ENCODE measurements at regions not wholly inside any gene's neighbourhood (a gene's known extent, or its start where the extent isn't known, plus 50 kb on each side); places are given as distances from the start of the nearest gene placed in this dataset.

DNA sequence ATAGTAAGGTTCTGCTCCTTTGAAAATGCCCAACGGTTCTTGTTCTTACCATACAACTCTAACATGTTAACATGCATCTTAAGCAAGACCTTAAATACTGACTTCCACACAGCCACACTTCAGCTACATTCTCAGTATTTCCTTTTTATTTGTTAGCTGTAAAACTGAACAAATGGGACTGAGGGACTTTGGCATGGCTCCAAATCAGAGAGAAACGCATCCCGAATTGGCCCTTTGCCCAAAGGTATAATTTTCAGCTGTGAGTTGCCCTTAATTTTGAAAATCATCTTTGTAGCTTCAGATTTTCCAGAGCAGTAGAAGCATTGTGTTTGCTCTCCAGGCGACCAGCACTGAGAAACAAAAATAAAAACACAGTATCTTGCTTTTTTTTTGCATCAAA, 56.4 kb downstream of the NEUROD6 start:
- DNase-seq: no peak
- TF ChIP-seq, protein P1, sequence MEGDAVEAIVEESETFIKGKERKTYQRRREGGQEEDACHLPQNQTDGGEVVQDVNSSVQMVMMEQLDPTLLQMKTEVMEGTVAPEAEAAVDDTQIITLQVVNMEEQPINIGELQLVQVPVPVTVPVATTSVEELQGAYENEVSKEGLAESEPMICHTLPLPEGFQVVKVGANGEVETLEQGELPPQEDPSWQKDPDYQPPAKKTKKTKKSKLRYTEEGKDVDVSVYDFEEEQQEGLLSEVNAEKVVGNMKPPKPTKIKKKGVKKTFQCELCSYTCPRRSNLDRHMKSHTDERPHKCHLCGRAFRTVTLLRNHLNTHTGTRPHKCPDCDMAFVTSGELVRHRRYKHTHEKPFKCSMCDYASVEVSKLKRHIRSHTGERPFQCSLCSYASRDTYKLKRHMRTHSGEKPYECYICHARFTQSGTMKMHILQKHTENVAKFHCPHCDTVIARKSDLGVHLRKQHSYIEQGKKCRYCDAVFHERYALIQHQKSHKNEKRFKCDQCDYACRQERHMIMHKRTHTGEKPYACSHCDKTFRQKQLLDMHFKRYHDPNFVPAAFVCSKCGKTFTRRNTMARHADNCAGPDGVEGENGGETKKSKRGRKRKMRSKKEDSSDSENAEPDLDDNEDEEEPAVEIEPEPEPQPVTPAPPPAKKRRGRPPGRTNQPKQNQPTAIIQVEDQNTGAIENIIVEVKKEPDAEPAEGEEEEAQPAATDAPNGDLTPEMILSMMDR (IDR thresholded peaks at IDR 0.05): no peak
- H3K4me3 Mint-ChIP-seq: no peak overlapping the region
- H3K9me3 Mint-ChIP-seq: peaks cover 15% of the 10 kb centered on the region
- H3K27ac Mint-ChIP-seq: no peak overlapping the region
- H3K36me3 Mint-ChIP-seq (ENCODE audit: low read depth): no peaks in the 10 kb centered on the region
- no peaks in the 10 kb centered on the region for H3K4me1 Mint-ChIP-seq (ENCODE audit: low read depth)
- no peaks in the 10 kb centered on the region for H3K27me3 Mint-ChIP-seq (ENCODE audit: insufficient read depth)

DNA sequence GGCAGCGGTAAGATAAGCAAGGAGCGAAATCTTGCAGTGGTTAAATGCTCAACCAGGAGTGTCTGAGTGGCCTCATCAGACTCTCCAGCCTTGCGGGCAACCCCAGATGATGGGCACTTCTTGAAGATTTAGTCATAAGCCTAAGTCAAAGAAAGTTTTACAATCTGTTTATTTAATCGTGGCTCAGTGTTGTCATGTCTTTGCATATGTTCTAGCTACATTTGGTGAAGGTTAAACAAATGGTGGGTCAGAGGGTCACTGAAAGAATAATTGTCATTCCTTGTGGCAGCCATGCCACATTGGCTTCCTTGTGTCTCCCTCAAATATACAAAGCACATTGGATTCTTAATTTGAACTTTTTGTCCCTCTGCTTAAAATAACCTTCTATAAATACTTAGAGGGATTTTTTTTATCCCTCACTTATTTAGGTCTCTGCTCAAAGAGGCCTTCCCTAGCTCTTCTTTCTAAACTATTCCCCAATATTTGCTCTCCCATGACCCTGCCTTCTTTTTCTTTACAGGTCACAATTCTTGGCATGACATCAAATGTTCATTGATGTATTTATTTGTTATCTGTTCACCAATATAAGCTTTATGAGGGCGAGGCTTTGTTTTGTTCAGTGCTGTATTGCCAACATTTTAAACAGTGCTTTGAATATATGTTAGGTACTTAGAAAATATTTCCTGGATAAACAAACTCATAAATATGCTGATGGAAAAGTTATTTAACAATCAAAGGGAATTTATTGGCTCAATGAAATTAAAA, 68.7 kb downstream of the NEUROD6 start:
- Mint-ChIP-seq H3K36me3 (ENCODE audit: low read depth) (no peaks in the 10 kb centered on the region), H3K27me3 (ENCODE audit: insufficient read depth) (no peaks in the 10 kb centered on the region), H3K9me3 (peaks cover 38% of the 10 kb centered on the region), H3K27ac (no peak overlapping the region), H3K4me1 (ENCODE audit: low read depth) (no peaks in the 10 kb centered on the region), H3K4me3 (no peak overlapping the region)
- DNase-seq: no peak
- TF ChIP-seq, protein P1 (IDR thresholded peaks at IDR 0.05): no peak

DNA sequence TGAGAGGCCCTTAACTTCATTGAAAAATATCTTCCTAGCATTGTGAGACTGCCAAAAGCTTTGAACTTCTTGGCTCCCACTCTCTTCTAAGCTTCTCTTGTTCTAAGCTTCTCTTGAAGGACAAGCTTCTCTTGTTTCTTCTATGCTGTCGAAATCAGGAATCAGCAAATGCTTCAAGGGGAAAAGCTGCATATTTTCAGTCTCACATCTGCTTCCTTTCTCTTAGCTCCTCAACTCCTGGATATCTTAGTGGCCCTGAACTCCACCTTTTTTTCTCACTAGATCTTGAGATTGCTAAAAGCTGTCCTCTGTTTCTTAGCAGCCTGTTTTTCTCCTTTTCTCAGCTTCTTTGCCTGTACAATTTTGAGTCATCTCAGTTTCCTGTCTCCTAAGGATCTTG, 73.0 kb downstream of the NEUROD6 start:
- H3K9me3 Mint-ChIP-seq: peaks cover 32% of the 10 kb centered on the region
- H3K27me3 Mint-ChIP-seq (ENCODE audit: insufficient read depth): no peaks in the 10 kb centered on the region
- DNase-seq: no peak
- no peaks in the 10 kb centered on the region for H3K4me1 Mint-ChIP-seq (ENCODE audit: low read depth)
- no peak overlapping the region for H3K4me3 Mint-ChIP-seq
- no peaks in the 10 kb centered on the region for H3K36me3 Mint-ChIP-seq (ENCODE audit: low read depth)
- TF ChIP-seq, protein P1 (IDR thresholded peaks at IDR 0.05): no peak
- H3K27ac Mint-ChIP-seq: no peak overlapping the region

DNA sequence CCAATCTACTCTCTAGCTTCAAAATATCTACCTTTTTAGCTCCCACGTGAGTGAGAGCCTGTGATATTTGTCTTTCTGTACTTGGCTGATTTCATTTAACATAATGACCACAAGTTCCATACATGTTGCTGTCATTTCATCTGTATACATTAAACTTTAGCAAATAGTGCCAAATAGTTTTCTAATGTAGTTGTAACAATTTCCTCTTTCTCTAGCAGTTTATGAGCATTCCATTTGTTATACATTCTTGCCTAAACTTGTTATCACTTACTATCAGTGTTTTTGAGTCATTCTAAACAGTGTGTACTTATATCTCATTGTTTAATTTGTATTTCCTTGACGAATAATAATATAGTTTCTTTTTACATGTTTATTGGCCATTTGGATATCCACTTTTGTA, 77.2 kb downstream of the NEUROD6 start:
- Mint-ChIP-seq H3K27ac (no peak overlapping the region), H3K9me3 (peaks cover 21% of the 10 kb centered on the region), H3K36me3 (ENCODE audit: low read depth) (no peaks in the 10 kb centered on the region), H3K4me3 (no peak overlapping the region), H3K27me3 (ENCODE audit: insufficient read depth) (no peaks in the 10 kb centered on the region), H3K4me1 (ENCODE audit: low read depth) (no peaks in the 10 kb centered on the region)
- TF ChIP-seq, protein P1 (IDR thresholded peaks at IDR 0.05): no peak
- no peak for DNase-seq

DNA sequence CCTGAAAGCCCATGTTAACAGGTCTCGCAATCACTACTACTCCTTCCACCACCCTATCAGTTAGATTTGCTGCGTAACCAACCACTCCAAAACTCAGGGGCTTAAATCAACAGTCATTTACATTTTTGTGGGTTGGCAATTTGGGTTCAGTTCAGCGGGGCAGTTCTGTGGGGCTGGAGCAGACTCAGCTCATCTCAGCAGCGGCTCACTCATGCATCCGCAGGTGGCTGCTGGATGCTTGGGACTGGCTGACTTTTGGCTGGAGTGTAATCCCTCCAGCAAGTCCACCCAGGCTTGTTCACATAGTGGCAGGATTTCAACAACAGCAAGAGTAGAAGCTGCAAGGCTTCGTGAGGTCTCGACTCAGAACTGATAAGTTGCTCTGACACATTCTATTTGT, 79.2 kb downstream of the NEUROD6 start:
- H3K9me3 Mint-ChIP-seq: peaks cover 19% of the 10 kb centered on the region
- H3K4me1 Mint-ChIP-seq (ENCODE audit: low read depth): no peaks in the 10 kb centered on the region
- H3K27ac Mint-ChIP-seq: no peak overlapping the region
- no peak for DNase-seq
- H3K36me3 Mint-ChIP-seq (ENCODE audit: low read depth): no peaks in the 10 kb centered on the region
- no peaks in the 10 kb centered on the region for H3K27me3 Mint-ChIP-seq (ENCODE audit: insufficient read depth)
- H3K4me3 Mint-ChIP-seq: no peak overlapping the region
- TF ChIP-seq, protein P1 (IDR thresholded peaks at IDR 0.05): no peak
